Tibial nerve (tissue), 4 donors: ENCODE measurements at regions not wholly inside any gene's neighbourhood (a gene's known extent, or its start where the extent isn't known, plus 50 kb on each side); places are given as distances from the start of the nearest gene placed in this dataset.

Source experiments
- DNase-seq, 2 donors: peaks; one replicate each; pipeline ENCODE4 v3.0.0-alpha.2; 2019; ENCODE audit warnings: low spot score in 2 of 2
- H3K27ac ChIP-seq, 4 donors: fragments of 200-600 bp; sonication (generic) in 3 of 4; one replicate each; pipeline ENCODE4 v1.5.1; 2017 to 2019; ENCODE audit warnings: mild to moderate bottlenecking in 1 of 4
- H3K27me3 ChIP-seq, 2 donors: fragments of 200-600 bp; sonication (generic) in 1 of 2; one replicate each; pipeline versions ENCODE4 v1.5.1 to v1.6.0; 2017 to 2019
- H3K36me3 ChIP-seq, 3 donors: fragments of 200-600 bp; sonication (generic); one replicate each; pipeline ENCODE4 v1.5.1; 2018 to 2019
- H3K4me1 ChIP-seq, 4 donors: fragments of 200-600 bp; sonication (generic) in 3 of 4; one replicate each; pipeline ENCODE4 v1.5.1; 2017 to 2019
- H3K4me3 ChIP-seq, 4 donors: fragments of 200-600 bp; sonication (generic) in 3 of 4; one replicate each; pipeline ENCODE4 v1.5.1; 2017 to 2019; ENCODE audit warnings: mild to moderate bottlenecking in 1 of 4, moderate library complexity in 1 of 4
- H3K9me3 ChIP-seq, 4 donors: fragments of 200-600 bp; sonication (generic) in 3 of 4; one replicate each; pipeline ENCODE4 v1.5.1; 2017 to 2019
- CTCF ChIP-seq, 5 experiments: fragments of 200-600 bp in 3 of 5; fragments of 450-650 bp in 2 of 5; sonication (generic) in 3 of 5; IDR thresholded peaks; one replicate each; pipeline ENCODE4 v1.5.1; 2016 to 2019; ENCODE audit warnings: antibody characterized with exemption in 5 of 5, mild to moderate bottlenecking in 3 of 5, moderate library complexity in 2 of 5
- EP300 ChIP-seq, 2 donors: sonication (generic); formaldehyde crosslinking; IDR thresholded peaks; one replicate each; pipeline ENCODE4 v1.6.1; 2017; ENCODE audit warnings: antibody characterized with exemption in 2 of 2, mild to moderate bottlenecking in 1 of 2
- POLR2A ChIP-seq, 2 donors: fragments of 450-650 bp; IDR thresholded peaks; one replicate each; pipeline ENCODE4 v1.6.1; 2017; ENCODE audit warnings: antibody characterized with exemption in 2 of 2, mild to moderate bottlenecking in 2 of 2, moderate library complexity in 2 of 2
- WGBS, 2 donors: methylation state at CpG; one replicate each; pipeline ENCODE4 v1.1.5; 2018; 5-methylcytosine and 5-hydroxymethylcytosine counted together

GRCh38 chr21:23706431-23706830, 1900.8 kb downstream of the MRPL39 start:
- DNase-seq, result no peak
- Histone ChIP-seq H3K36me3 (no peaks in the 10 kb centered on the region), H3K27ac (no peak overlapping the region), H3K4me1 (no peaks in the 10 kb centered on the region), H3K4me3 (no peak overlapping the region), H3K27me3 (no peaks in the 10 kb centered on the region), H3K9me3 (no peaks in the 10 kb centered on the region)
- 72 to 76% methylated on average over 2 of the region's 2 CpGs for whole genome bisulfite sequencing, 2 donors
- TF ChIP-seq CTCF (IDR thresholded peaks at IDR 0.05) (no peak), EP300 (IDR thresholded peaks at IDR 0.05) (no peak), POLR2A (IDR thresholded peaks at IDR 0.05) (no peak)

GRCh38 chr21:23699402-23699801, 1907.9 kb downstream of the MRPL39 start:
- no peaks in the 10 kb centered on the region for H3K36me3 ChIP-seq
- H3K9me3 ChIP-seq, result peaks cover 0 to 17% (median 0%) of the 10 kb centered on the region in 4 donors
- WGBS, 2 donors, result 91 to 94% methylated on average over 2 of the region's 2 CpGs
- no peaks in the 10 kb centered on the region for H3K27me3 ChIP-seq
- TF ChIP-seq POLR2A (IDR thresholded peaks at IDR 0.05), result no peak
- TF ChIP-seq CTCF (IDR thresholded peaks at IDR 0.05), result no peak
- TF ChIP-seq EP300 (IDR thresholded peaks at IDR 0.05), result no peak
- H3K27ac ChIP-seq, result no peak overlapping the region
- no peak for DNase-seq
- no peaks in the 10 kb centered on the region for H3K4me1 ChIP-seq
- H3K4me3 ChIP-seq, result no peak overlapping the region

GRCh38 chr21:23698619-23699018, 1908.7 kb downstream of the MRPL39 start:
- no peaks in the 10 kb centered on the region for H3K27me3 ChIP-seq
- H3K9me3 ChIP-seq, result peaks cover 0 to 17% (median 0%) of the 10 kb centered on the region in 4 donors
- H3K27ac ChIP-seq, result no peak overlapping the region
- WGBS, 2 donors, result 78 to 84% methylated on average over 1 of the region's 1 CpG
- no peaks in the 10 kb centered on the region for H3K4me1 ChIP-seq
- TF ChIP-seq CTCF (IDR thresholded peaks at IDR 0.05) (no peak), EP300 (IDR thresholded peaks at IDR 0.05) (no peak), POLR2A (IDR thresholded peaks at IDR 0.05) (no peak)
- no peak for DNase-seq
- no peaks in the 10 kb centered on the region for H3K36me3 ChIP-seq
- no peak overlapping the region for H3K4me3 ChIP-seq

GRCh38 chr21:23695443-23695842, 1911.8 kb downstream of the MRPL39 start:
- Histone ChIP-seq H3K9me3 (peaks cover 0 to 16% (median 0%) of the 10 kb centered on the region in 4 donors), H3K4me1 (no peaks in the 10 kb centered on the region), H3K4me3 (no peak overlapping the region), H3K27ac (no peak overlapping the region), H3K27me3 (no peaks in the 10 kb centered on the region), H3K36me3 (no peaks in the 10 kb centered on the region)
- 67 to 76% methylated on average over 5 of the region's 5 CpGs for WGBS, 2 donors
- no peak for TF ChIP-seq POLR2A (IDR thresholded peaks at IDR 0.05)
- no peak for TF ChIP-seq CTCF (IDR thresholded peaks at IDR 0.05)
- TF ChIP-seq EP300 (IDR thresholded peaks at IDR 0.05), result no peak
- no peak for DNase-seq

- no peak for DNase-seq
- H3K27ac ChIP-seq, result no peak overlapping the region
- H3K9me3 ChIP-seq, result peaks cover 0 to 6% (median 0%) of the 10 kb centered on the region in 4 donors
- H3K4me3 ChIP-seq, result no peak overlapping the region
- H3K4me1 ChIP-seq, result no peaks in the 10 kb centered on the region
- H3K36me3 ChIP-seq, result no peaks in the 10 kb centered on the region
- H3K27me3 ChIP-seq, result no peaks in the 10 kb centered on the region
- TF ChIP-seq CTCF (IDR thresholded peaks at IDR 0.05) (no peak), EP300 (IDR thresholded peaks at IDR 0.05) (no peak), POLR2A (IDR thresholded peaks at IDR 0.05) (no peak)
These were observed 1912.9 kb downstream of the MRPL39 start for GRCh38 chr21:23694390-23694789.
